Pancreas (tissue), 10 donors: ENCODE measurements at regions not wholly inside any gene's neighbourhood (a gene's known extent, or its start where the extent isn't known, plus 50 kb on each side); places are given as distances from the start of the nearest gene placed in this dataset.

Source experiments
- ATAC-seq, 4 donors: fragments of 200-7000 bp; cut with Tn5 transposase; one replicate each; pipeline versions ENCODE4 v1.8.0 to v1.9.1; 2020; ENCODE audit warnings: mild to moderate bottlenecking in 4 of 4, moderate library complexity in 4 of 4
- DNase-seq, 6 donors: peaks; one replicate each; pipeline ENCODE4 v3.0.0-alpha.2; 2020
- FAIRE-seq: peaks from 2 replicates; lab custom pipeline; 2012; peaks lifted over from hg19 to GRCh38; lab: Jason Lieb, UNC
- H3K27ac ChIP-seq, 4 donors: fragments of 200-600 bp; sonication (generic); 1 replicate in 3 of 4; 2 replicates in 1 of 4; pipeline versions ENCODE4 v1.5.0 to v1.8.0; 2020
- H3K27me3 ChIP-seq, 4 donors: fragments of 200-600 bp; one replicate each; pipeline ENCODE4 v1.8.0; 2021
- H3K36me3 ChIP-seq, 3 donors: fragments of 200-600 bp; sonication (generic) in 1 of 3; one replicate each; pipeline versions ENCODE4 v1.5.0 to v1.8.0; 2020 to 2021
- H3K4me1 ChIP-seq, 3 donors: fragments of 200-600 bp; one replicate each; pipeline ENCODE4 v1.8.0; 2021
- H3K4me3 ChIP-seq, 4 donors: fragments of 200-600 bp; sonication (generic) in 2 of 4; one replicate each; pipeline versions ENCODE4 v1.5.0 to v1.8.0; 2020 to 2021
- H3K9me3 ChIP-seq, 4 donors: fragments of 200-600 bp; one replicate each; pipeline ENCODE4 v1.8.0; 2021
- CTCF ChIP-seq, 4 donors: fragments of 200-600 bp; sonication (generic) in 3 of 4; IDR thresholded peaks; one replicate each; pipeline versions ENCODE4 v1.5.0 to v1.8.0; 2021; ENCODE audit warnings: antibody characterized with exemption in 4 of 4
- WGBS, 2 donors: extraction: QIAGEN DNeasy Blood & Tissue Kit; methylation state at CpG; one replicate each; pipeline ENCODE4 v1.1.7; 2013; 5-methylcytosine and 5-hydroxymethylcytosine counted together
- intact Hi-C, 3 donors: fragments of 100-400 bp; cut with DNase I; formaldehyde crosslinking; loops; one replicate each; pipeline versions ENCODE4 v1.11.1 to v1.14.2; 2022
- donor health status: healthy with polysubstance abuse.
- donor health status: DM: no; HTN: no; CAD: no; lungs with moderate emphysema.
- donor health status: DM: no; HTN: no; CAD: no.
- donor health status: control.
- donor health status: control.
- donor health status: Bipolar disorder and iron deficiency.
- donor health status: DM: yes; HTN: yes; CAD: no.
- donor health status: DM: no; HTN: no; CAD: no.
- donor health status: DM: no; HTN: no; CAD: no.
- donor health status: DM: yes; HTN: yes; CAD: no.

GRCh38 chr4:24146127-24146526, 256.3 kb upstream of the PPARGC1A start:
- H3K27ac ChIP-seq: no peak overlapping the region
- no peak for FAIRE-seq
- no peak overlapping the region for H3K4me3 ChIP-seq
- no peak for DNase-seq
- H3K4me1 ChIP-seq: no peaks in the 10 kb centered on the region
- intact Hi-C loops: no loop called here
- H3K9me3 ChIP-seq: no peaks in the 10 kb centered on the region
- 70 to 78% methylated on average over 2 of the region's 2 CpGs for WGBS, 2 donors
- H3K27me3 ChIP-seq: no peaks in the 10 kb centered on the region
- H3K36me3 ChIP-seq: no peaks in the 10 kb centered on the region
- TF ChIP-seq CTCF (IDR thresholded peaks at IDR 0.05): no peak
- ATAC-seq: no peak

GRCh38 chr4:24145591-24145990, 255.7 kb upstream of the PPARGC1A start:
- no peak overlapping the region for H3K27ac ChIP-seq
- no peaks in the 10 kb centered on the region for H3K4me1 ChIP-seq
- H3K4me3 ChIP-seq: no peak overlapping the region
- intact Hi-C loops: no loop called here
- H3K36me3 ChIP-seq: no peaks in the 10 kb centered on the region
- DNase-seq (no peak), FAIRE-seq (no peak), ATAC-seq (no peak)
- 54 to 68% methylated on average over 6 of the region's 6 CpGs for WGBS, 2 donors
- H3K9me3 ChIP-seq: no peaks in the 10 kb centered on the region
- no peak for TF ChIP-seq CTCF (IDR thresholded peaks at IDR 0.05)
- no peaks in the 10 kb centered on the region for H3K27me3 ChIP-seq

GRCh38 chr4:24144381-24144780, 254.5 kb upstream of the PPARGC1A start:
- Histone ChIP-seq H3K27ac (no peak overlapping the region), H3K9me3 (no peaks in the 10 kb centered on the region), H3K36me3 (no peaks in the 10 kb centered on the region), H3K27me3 (no peaks in the 10 kb centered on the region), H3K4me3 (no peak overlapping the region), H3K4me1 (no peaks in the 10 kb centered on the region)
- ATAC-seq: no peak
- 70 to 82% methylated on average over 5 of the region's 5 CpGs for WGBS, 2 donors
- no peak for FAIRE-seq
- DNase-seq: no peak
- intact Hi-C loops: no loop called here
- no peak for TF ChIP-seq CTCF (IDR thresholded peaks at IDR 0.05)

- 42 to 44% methylated on average over 3 of the region's 3 CpGs for WGBS, 2 donors
- no peaks in the 10 kb centered on the region for H3K4me1 ChIP-seq
- intact Hi-C loops: no loop called here
- no peaks in the 10 kb centered on the region for H3K9me3 ChIP-seq
- H3K27ac ChIP-seq: no peak overlapping the region
- ATAC-seq: no peak
- no peak for FAIRE-seq
- DNase-seq: no peak
- TF ChIP-seq CTCF (IDR thresholded peaks at IDR 0.05): no peak
- no peaks in the 10 kb centered on the region for H3K27me3 ChIP-seq
- no peaks in the 10 kb centered on the region for H3K36me3 ChIP-seq
- H3K4me3 ChIP-seq: no peak overlapping the region
Measured at GRCh38 chr4:24143741-24144140, 253.9 kb upstream of the PPARGC1A start.

- Histone ChIP-seq H3K9me3 (no peaks in the 10 kb centered on the region), H3K36me3 (no peaks in the 10 kb centered on the region), H3K27ac (no peak overlapping the region), H3K27me3 (no peaks in the 10 kb centered on the region), H3K4me3 (no peak overlapping the region), H3K4me1 (no peaks in the 10 kb centered on the region)
- DNase-seq (no peak), ATAC-seq (no peak), FAIRE-seq (no peak)
- WGBS, 2 donors: 48 to 59% methylated on average over 3 of the region's 3 CpGs
- intact Hi-C loops: no loop called here
- no peak for TF ChIP-seq CTCF (IDR thresholded peaks at IDR 0.05)
Measured at GRCh38 chr4:24141836-24142235, 252.0 kb upstream of the PPARGC1A start.
